Body of pancreas (tissue), 4 donors: ENCODE measurements at regions not wholly inside any gene's neighbourhood (a gene's known extent, or its start where the extent isn't known, plus 50 kb on each side); places are given as distances from the start of the nearest gene placed in this dataset.

ENCODE experiments used
- CTCF ChIP-seq, 7 experiments: fragments of 450-650 bp in 4 of 7; fragments of 200-600 bp in 3 of 7; sonication (generic) in 3 of 7; IDR thresholded peaks; one replicate each; pipeline ENCODE4 v1.5.1; 2016 to 2019; ENCODE audit warnings: antibody characterized with exemption in 7 of 7
- POLR2A ChIP-seq, 3 donors: fragments of 450-650 bp; IDR thresholded peaks; one replicate each; pipeline ENCODE4 v1.6.1; 2016; ENCODE audit warnings: antibody characterized with exemption in 3 of 3, mild to moderate bottlenecking in 2 of 3

- TF ChIP-seq CTCF (IDR thresholded peaks at IDR 0.05), result no peak
- no peak for TF ChIP-seq POLR2A (IDR thresholded peaks at IDR 0.05)
Observed at GRCh38 chr11:111115890-111116289, 129.6 kb upstream of the POU2AF2 start.
